ENCODE measurements at regions not wholly inside any gene's neighbourhood (a gene's known extent, or its start where the extent isn't known, plus 50 kb on each side); places are given as distances from the start of the nearest gene placed in this dataset.

DNA sequence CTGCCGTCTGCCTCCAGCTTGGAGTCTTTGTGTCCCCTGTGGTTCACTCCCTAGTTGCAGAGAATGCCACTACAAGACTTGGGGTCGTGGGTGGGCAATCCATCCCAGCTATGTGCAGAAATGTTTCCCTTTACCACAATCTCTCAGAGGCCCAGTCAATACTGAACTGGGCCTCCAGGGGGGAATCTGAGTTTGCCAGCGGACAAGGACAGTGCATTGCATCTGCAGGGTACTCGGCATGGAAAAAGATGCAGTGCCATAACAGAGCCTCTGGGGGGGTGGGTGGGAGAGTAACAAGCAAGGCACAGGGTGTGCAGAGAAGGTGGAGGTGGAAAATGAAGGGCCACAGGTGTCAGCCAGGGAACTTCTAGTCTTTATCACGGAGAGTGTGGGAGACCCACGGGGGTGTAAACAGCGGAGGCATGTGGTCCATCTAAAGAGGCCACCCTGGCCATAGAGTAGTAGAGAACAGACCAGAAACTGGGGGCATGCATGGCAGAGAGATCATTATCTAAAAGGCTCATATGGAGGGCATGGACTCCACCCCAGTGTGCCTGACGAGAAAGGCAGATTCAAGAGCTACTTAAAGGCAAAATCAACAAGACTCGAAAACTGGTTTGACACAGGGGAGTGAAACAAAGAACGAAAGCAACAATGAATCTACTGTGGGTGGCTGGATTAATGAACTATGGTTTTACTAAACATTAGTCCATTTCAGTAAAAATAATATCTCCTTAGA, 182.4 kb downstream of the ANXA2 start:
- Histone ChIP-seq H3K4me2 (ENCODE audit: low read depth, low read length, poor library complexity, severe bottlenecking) (no peak overlapping the region), H3K27me3 (ENCODE audit: insufficient read depth, low read length, poor library complexity, severe bottlenecking) (no peaks in the 10 kb centered on the region), H3K79me2 (ENCODE audit: insufficient read depth, low read length) (no peaks in the 10 kb centered on the region), H3K4me3 (ENCODE audit: low read length, poor library complexity, severe bottlenecking) (no peak overlapping the region), H4K20me1 (ENCODE audit: insufficient read depth, low read length, poor library complexity, severe bottlenecking) (no peaks in the 10 kb centered on the region), H3K9me3 (ENCODE audit: insufficient read depth, low read depth, low read length) (no peaks in the 10 kb centered on the region), H3K4me1 (ENCODE audit: insufficient read depth, low read length, poor library complexity, severe bottlenecking) (no peaks in the 10 kb centered on the region), H3K9ac (ENCODE audit: low read depth, low read length, poor library complexity, severe bottlenecking) (no peak overlapping the region), H3K9me2 (replicated peaks; ENCODE audit: low read depth, low read length) (no peaks in the 10 kb centered on the region), H3K36me3 (ENCODE audit: insufficient read depth, low read length) (no peaks in the 10 kb centered on the region), H3F3A (ENCODE audit: low read depth) (no peaks in the 10 kb centered on the region), H2AFZ (ENCODE audit: low read length) (no peak overlapping the region)
- TF ChIP-seq, protein P1, sequence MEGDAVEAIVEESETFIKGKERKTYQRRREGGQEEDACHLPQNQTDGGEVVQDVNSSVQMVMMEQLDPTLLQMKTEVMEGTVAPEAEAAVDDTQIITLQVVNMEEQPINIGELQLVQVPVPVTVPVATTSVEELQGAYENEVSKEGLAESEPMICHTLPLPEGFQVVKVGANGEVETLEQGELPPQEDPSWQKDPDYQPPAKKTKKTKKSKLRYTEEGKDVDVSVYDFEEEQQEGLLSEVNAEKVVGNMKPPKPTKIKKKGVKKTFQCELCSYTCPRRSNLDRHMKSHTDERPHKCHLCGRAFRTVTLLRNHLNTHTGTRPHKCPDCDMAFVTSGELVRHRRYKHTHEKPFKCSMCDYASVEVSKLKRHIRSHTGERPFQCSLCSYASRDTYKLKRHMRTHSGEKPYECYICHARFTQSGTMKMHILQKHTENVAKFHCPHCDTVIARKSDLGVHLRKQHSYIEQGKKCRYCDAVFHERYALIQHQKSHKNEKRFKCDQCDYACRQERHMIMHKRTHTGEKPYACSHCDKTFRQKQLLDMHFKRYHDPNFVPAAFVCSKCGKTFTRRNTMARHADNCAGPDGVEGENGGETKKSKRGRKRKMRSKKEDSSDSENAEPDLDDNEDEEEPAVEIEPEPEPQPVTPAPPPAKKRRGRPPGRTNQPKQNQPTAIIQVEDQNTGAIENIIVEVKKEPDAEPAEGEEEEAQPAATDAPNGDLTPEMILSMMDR (conservative IDR thresholded peaks at IDR 0.05; ENCODE audit: low read length) = no peak
- TF ChIP-seq EZH2phosphoT487 (IDR thresholded peaks at IDR 0.05; ENCODE audit: borderline replicate concordance) = no peak

DNA sequence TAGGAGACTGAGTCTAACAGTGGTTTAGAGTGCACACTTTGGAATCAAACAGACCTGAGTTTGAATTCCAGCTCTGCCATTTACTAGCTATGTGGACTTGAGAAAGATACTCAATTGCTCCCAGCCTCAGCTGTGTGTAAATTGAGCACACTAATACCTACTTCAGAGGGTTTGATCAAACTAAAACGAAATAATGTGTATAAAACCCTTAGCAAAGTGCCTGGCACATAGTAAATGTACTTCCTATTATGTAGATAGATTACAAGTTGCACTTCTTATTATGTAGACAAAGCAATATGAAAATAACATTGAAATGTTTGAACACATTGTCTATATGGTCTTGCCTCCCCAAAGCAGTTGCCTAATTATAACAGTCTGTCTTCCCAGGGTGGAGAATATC, 180.6 kb downstream of the ANXA2 start:
- H3K9ac ChIP-seq (ENCODE audit: low read depth, low read length, poor library complexity, severe bottlenecking) = no peak overlapping the region
- no peaks in the 10 kb centered on the region for H3K4me1 ChIP-seq (ENCODE audit: insufficient read depth, low read length, poor library complexity, severe bottlenecking)
- TF ChIP-seq EZH2phosphoT487 (IDR thresholded peaks at IDR 0.05; ENCODE audit: borderline replicate concordance) = no peak
- TF ChIP-seq, protein P1 (conservative IDR thresholded peaks at IDR 0.05; ENCODE audit: low read length) = no peak
- H3K9me3 ChIP-seq (ENCODE audit: insufficient read depth, low read depth, low read length) = no peaks in the 10 kb centered on the region
- H3K9me2 ChIP-seq (replicated peaks; ENCODE audit: low read depth, low read length) = no peaks in the 10 kb centered on the region
- H3K27me3 ChIP-seq (ENCODE audit: insufficient read depth, low read length, poor library complexity, severe bottlenecking) = no peaks in the 10 kb centered on the region
- no peak overlapping the region for H2AFZ ChIP-seq (ENCODE audit: low read length)
- no peaks in the 10 kb centered on the region for H3K36me3 ChIP-seq (ENCODE audit: insufficient read depth, low read length)
- H3K79me2 ChIP-seq (ENCODE audit: insufficient read depth, low read length) = no peaks in the 10 kb centered on the region
- H3F3A ChIP-seq (ENCODE audit: low read depth) = no peaks in the 10 kb centered on the region
- H3K4me3 ChIP-seq (ENCODE audit: low read length, poor library complexity, severe bottlenecking) = no peak overlapping the region
- H3K4me2 ChIP-seq (ENCODE audit: low read depth, low read length, poor library complexity, severe bottlenecking) = no peak overlapping the region
- no peaks in the 10 kb centered on the region for H4K20me1 ChIP-seq (ENCODE audit: insufficient read depth, low read length, poor library complexity, severe bottlenecking)

DNA sequence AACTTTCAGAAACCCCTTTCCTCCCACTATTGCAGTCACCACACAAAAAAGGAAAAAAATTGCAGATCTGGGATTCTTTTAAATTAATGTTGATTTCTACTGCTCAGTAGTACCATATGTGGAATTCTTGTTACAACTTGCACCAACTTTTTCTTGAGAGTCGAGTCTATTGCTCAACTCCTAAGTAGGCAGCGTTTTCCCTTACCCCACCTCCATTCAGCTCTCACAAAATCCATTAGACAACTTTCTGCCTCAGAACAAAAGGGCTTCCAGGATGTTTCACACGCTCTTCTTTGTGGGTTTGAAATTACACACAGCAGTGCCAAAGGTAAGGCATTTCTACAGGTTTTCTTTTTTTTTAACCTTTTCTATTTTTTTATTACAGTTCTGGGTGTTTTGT, 179.5 kb downstream of the ANXA2 start:
- Histone ChIP-seq H3K9ac (ENCODE audit: low read depth, low read length, poor library complexity, severe bottlenecking) (no peak overlapping the region), H3K4me3 (ENCODE audit: low read length, poor library complexity, severe bottlenecking) (no peak overlapping the region), H4K20me1 (ENCODE audit: insufficient read depth, low read length, poor library complexity, severe bottlenecking) (no peaks in the 10 kb centered on the region), H3F3A (ENCODE audit: low read depth) (no peaks in the 10 kb centered on the region), H3K79me2 (ENCODE audit: insufficient read depth, low read length) (no peaks in the 10 kb centered on the region), H3K4me2 (ENCODE audit: low read depth, low read length, poor library complexity, severe bottlenecking) (no peak overlapping the region), H3K36me3 (ENCODE audit: insufficient read depth, low read length) (no peaks in the 10 kb centered on the region), H2AFZ (ENCODE audit: low read length) (no peak overlapping the region), H3K4me1 (ENCODE audit: insufficient read depth, low read length, poor library complexity, severe bottlenecking) (no peaks in the 10 kb centered on the region), H3K27me3 (ENCODE audit: insufficient read depth, low read length, poor library complexity, severe bottlenecking) (no peaks in the 10 kb centered on the region), H3K9me3 (ENCODE audit: insufficient read depth, low read depth, low read length) (no peaks in the 10 kb centered on the region), H3K9me2 (replicated peaks; ENCODE audit: low read depth, low read length) (no peaks in the 10 kb centered on the region)
- TF ChIP-seq, protein P1 (conservative IDR thresholded peaks at IDR 0.05; ENCODE audit: low read length) = no peak
- TF ChIP-seq EZH2phosphoT487 (IDR thresholded peaks at IDR 0.05; ENCODE audit: borderline replicate concordance) = no peak

Measured in Loucy (cell line).